NCI-H1048 (cell line): ENCODE measurements at regions not wholly inside any gene's neighbourhood (a gene's known extent, or its start where the extent isn't known, plus 50 kb on each side); places are given as distances from the start of the nearest gene placed in this dataset.
"Not testable (repeated sequence)": the region's sequence is repeated elsewhere in the genome, so short reads cannot be mapped to it uniquely, and the experiment has no call there.

Experiments
- DNase-seq: peaks from one replicate; lab custom pipeline; 2025; lab: John Stamatoyannopoulos, UW

DNA sequence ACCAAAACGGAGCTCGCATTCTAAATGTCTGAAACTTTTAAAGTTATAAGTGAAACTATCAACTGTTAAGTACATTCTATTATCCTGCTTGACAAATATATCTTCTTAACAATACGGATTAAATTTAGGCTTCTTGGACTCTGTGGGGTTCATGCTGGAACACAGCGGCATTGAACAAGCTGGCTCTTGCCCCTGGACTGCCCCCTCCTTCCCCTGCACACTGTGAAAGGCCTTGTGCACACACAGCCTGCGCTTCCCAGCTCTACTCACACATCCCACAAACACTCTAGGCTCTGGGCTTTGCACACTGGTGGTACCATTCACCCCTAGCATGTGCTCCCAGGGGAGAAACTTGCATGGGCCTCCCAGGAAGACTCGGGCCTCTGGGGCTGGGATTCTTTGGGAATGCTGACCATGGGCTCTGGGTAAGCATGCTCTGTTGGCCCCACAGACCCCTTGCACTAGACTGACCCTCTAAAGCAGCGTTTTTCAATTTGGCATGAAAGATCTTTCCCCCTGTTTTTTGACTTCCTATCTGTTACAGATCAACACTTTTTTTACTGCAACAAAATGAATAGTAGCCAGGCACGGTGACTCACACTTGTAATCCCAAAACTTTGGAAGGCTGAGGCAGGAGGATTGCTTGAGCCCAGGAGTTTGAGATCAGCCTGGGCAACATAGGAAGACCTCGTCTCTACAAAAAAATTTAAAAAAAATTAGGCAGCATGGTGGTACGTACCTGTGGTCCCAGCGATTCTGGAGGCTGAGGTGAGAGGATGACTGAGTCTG is 96.2 kb upstream of the CPM start:
- no peak for DNase-seq

DNA sequence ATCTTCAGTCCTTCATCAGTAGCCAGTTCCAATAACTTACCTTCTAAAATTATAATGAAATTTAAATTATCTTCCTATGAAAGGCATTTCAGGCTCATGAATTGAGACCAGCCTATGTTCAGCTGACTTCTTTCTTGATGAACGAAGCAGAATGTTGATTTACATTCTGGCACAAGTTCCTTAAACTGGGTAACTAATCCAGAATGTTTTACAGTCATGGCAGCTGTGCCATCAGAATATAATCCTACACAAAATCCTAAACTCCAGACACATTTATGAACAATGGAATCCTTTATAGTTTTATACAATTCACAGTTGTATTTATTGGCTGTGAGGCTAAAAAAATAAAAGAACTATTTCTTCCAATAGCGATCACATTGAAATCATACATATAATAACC is 97.3 kb upstream of the CPM start:
- no peak for DNase-seq

DNA sequence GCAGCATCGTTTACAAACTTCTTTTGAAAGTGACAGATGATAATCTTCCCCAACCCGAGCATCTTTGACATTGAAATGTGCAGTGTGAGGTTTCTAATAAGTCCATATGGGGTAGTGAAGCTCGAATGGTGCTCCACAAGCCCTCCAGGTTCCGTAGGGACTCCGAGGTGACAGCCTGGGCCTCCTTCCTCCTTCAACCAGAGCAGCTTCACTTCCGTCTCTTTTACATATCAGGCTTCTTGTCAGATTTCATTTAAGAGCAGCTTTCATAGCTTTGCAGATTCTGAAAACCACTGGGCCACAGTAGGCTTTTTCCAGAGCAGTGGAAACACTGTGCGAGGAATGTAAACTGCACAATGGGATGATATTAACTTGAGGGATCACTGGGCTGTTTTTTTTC is 103.6 kb upstream of the CPM start:
- no peak for DNase-seq

DNA sequence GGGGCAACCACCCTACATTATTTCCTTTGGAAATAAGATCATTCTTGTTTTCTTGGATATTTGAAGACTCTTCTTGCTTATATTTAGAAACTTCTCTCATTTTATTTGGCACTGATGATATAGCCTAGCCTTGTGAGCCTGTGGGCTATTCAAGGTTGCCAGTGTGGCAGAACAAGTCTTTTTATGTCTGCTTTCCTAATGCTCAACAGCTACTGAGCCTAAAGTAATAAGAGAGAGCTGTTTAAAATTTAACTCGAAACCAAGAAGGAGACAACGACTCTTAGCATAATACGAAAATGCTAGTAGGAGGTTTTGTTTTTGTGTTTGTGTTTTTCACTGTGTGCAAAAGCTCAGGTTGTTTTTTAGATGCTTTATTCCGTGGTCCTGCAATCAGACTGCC is 104.0 kb upstream of the CPM start:
- no peak for DNase-seq

GRCh38 chr12:69039911-69040310 is 106.9 kb upstream of the CPM start:
- DNase-seq = no peak

- DNase-seq = no peak
Measured at GRCh38 chr12:69042557-69042956, 109.6 kb upstream of the CPM start.

GRCh38 chr12:69042970-69043369 is 110.0 kb upstream of the CPM start:
- no peak for DNase-seq

DNA sequence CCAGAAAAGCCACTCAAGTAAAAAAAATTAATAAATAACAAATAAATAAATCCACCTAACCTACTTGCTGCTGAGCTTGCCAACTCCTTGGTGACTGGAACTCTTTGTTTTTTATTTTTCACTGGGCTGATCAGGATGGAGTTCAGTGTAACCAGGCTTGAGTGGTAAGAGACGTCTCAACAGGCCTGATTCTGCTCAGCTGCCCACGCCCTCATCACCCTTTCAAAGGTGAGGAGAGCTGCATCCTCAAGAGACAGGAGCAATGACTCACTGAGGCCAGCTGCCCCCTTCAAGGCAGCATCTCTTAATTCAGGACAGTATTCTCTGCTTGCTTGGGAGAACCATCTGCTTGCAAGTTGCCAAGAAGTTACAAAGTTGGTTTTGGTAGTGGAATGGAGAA is 111.9 kb upstream of the CPM start:
- no peak for DNase-seq

DNA sequence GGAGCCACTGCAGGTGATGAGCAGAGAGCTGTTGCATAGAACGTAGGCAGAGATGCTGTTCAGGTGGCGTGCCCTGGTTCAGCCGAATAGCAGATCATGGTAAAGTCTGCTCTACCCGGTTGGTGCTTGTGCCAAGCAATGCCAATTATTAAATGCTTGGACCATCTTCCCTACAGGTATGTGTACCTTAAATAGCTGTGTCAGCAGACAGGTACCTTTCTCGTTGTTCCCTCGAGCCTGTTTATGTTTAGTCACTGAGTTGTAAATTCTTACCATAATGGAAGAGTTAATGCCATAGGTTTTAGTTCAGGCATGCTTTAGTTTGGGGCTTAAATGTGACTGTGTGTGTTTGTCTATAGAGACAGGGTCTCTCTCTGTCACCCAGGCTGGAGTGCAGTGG is 112.5 kb upstream of the CPM start:
- no peak for DNase-seq

DNA sequence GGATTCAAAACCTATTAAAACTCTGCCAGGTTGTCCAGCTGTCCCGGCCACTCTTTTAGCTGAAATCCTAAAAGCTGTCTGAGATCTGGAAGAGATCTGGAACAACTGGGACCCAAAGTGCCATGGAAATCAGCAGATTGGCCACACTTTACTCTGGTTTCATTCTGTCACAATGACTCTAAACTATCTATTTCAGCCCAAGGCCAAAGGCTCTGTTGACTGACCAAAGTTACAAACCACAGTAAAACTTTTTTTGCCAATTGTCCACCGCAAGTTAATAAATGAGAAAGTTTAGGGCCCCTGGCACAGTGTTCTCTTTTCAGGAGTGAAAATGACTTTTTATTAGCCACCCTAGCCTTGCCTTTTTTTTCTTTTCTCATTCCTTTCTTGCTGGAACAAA is 113.4 kb upstream of the CPM start:
- no peak for DNase-seq

GRCh38 chr12:69046920-69047319 is 113.9 kb upstream of the CPM start:
- no peak for DNase-seq

GRCh38 chr12:69047990-69048389 is 115.0 kb upstream of the CPM start:
- no peak for DNase-seq

- DNase-seq = not testable (repeated sequence)
Measured at GRCh38 chr12:69049855-69050254, 116.9 kb upstream of the CPM start.

DNA sequence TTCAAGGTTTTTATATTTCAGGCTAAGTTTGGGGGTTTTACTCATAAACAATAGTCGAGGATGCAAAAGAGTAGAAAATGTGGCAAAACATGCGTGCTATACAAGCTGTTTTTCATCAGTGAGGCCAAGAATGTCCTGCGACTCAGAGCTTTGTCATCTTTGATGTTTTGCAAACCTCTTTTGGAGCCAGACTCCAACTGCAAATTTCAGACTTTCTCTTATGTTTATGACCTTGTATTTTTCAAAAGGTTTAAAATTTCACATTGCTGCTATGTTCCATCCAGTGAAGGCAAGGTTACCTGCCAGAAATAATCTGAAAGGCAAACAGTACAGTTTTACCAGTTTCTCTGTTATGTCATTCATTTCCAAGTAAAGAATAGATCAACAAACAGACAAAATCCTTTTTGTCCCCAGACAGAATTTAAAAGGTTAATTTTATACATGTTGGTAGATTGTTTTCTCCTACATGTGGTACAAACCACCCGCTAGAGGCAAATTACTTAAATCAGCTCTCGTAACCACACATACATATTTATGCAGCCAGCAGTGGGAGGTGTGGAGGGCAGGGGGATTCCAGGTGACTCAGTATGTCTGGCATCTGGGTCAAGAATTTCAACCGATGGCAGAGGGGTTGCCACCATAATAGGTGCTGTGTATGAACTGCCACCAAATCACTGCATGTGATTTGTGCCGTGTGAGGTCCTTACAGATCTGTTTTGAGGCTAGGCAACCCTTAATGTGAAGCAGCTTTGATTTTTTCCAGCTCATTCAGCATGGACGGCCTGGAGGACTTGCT is 119.8 kb upstream of the CPM start:
- peak; percentile 64 for DNase-seq

DNA sequence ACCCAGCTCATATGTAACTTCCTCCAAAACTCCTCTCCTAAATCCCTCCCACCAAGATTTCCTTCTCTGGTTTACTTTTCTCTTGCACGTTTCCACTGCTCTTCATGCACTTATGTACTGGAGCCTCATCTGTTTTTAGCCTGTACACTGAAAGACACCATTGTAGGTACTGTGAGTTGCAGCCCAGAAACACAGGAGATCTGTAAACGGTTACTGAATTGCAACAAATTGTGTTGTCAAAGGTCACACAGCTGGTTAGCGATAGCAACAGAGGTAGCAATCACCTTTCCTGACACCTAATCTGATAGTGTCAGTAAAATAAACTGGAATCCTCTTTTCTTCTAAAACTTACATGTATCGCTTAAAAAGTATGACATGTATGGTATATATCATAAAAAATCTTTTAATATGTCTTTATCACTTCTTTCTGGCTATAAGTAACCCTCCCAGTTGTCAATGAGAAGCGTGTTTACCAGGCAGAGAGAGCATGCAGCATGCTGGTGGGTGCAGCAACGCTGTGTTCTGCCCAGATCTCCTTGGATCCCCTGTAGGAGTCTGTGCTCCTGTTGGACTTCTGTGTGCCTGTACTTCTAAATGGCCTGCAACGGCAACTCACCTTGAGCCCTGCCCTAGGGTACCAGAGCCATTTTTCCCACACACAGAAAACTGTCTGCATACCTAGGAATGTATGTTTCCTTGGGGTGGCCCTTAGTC is 121.5 kb upstream of the CPM start:
- DNase-seq = no peak

DNA sequence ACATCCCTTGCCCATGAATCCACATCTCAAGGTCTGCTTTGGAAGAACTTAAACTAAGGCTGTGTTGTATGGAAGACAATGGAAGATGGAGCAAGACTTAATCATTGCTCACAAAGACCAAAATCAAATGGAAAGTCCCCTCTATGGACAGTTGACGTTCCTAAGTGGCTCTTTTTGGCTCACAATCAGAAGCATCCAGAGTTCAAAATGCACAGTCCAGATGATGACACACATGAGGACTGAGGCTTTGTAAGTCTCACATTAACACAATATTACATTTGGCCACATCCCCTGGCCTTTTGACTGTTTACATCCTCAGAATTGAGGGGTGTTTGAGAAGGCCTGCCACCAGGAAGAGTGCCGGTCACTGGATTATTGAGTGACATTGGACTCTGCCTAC is 122.3 kb upstream of the CPM start:
- DNase-seq = no peak

GRCh38 chr12:69055706-69056105 is 122.7 kb upstream of the CPM start:
- DNase-seq = no peak

- DNase-seq = no peak
Measured at GRCh38 chr12:69056743-69057515, 124.0 kb upstream of the CPM start.

- no peak for DNase-seq
Measured at GRCh38 chr12:69057742-69058141, 124.8 kb upstream of the CPM start.

DNA sequence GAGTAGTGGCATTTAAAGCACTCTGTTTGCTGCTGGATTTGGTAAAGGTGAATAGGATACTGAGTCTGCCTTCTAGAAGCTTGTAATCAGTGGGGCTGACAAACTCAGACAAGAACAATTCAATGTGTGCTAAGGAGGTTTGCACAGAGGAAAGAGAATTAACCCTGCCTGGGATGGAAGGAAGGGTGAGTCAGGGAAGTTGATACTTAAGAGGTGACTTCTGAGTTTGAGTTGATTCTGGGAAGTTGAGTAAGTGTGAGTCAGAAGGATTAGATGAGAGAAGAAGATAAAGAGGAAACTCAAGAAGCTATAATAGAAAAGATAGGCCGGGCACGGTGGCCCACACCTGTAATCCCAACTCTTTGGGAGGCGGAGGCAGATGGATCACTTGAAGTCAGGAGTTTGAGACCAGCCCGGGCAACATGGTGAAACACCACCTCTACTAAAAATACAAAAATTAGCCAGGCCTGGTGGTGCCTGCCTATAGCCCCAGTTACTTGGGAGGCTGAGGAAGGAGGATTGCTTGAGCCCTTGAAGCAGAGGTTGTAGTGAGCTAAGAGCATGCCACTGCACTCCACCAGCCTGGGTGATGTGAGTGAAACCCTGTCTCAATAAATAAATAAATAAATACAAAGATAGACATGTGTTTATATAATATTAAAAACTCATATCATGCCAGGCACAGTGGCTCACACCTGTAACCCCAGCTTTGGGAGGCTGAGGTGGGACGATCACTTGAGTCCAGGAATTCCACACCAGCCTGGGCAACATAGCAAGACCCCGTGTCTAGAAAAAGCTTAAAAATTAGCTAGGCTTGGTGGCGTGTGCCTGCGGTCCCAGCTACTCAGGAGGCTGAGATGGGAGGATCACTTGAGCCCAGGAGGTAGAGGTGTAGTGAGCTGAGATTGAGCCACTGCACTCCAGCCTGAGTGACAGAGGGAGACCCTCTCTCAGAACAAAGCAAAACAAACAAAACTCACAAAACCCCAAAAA is 126.8 kb upstream of the CPM start:
- no peak for DNase-seq

DNA sequence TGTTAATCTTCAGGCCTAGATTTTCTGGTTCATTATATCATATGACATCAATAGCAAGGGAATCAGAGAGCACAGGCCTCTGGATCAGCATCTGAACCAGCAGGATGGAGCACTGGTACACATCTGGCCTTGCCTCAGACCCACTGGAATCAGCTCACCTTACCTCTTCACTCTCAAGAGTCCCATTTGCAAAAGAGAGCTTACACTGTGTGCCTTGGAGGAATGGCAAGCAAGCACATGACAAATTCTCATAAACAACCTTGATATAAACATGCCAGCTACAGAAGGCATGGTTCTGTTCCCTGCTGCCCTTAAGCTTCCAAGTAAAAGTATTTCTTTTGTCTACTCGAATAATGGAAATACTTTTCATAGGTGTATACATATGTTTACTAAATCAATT is 128.6 kb upstream of the CPM start:
- DNase-seq = no peak
